ENCODE measurements at regions not wholly inside any gene's neighbourhood (a gene's known extent, or its start where the extent isn't known, plus 50 kb on each side); places are given as distances from the start of the nearest gene placed in this dataset.

- TF ChIP-seq POLR2A (IDR thresholded peaks at IDR 0.05) (no peak), CTCF (IDR thresholded peaks at IDR 0.05 in 8 of 11, conservative IDR thresholded peaks at IDR 0.05 in 3 of 11) (no peak), POLR2AphosphoS5 (IDR thresholded peaks at IDR 0.05) (no peak)
These were observed 60.1 kb upstream of the ARAP3 start for GRCh38 chr5:141742144-141742543.
